ENCODE measurements at regions not wholly inside any gene's neighbourhood (a gene's known extent, or its start where the extent isn't known, plus 50 kb on each side); places are given as distances from the start of the nearest gene placed in this dataset.

DNA sequence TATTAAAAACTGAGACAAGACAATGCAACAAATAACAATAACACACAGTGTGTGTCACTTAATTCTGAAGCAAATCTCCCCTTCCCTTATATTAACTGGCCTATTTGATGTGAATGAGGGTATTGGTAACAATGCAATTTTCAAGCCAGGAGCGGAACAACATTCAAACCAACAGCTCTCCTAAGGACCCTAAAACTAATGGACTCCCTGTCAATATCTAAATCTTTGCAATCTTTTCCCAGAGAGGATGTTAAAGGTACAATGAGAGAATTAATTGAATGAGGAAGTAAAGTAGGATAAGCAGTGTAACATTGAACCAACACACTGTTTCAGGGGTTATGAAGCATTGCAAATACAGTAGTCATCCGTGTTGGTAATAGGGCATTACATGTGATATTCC, 311.7 kb downstream of the HTR1A start:
- Histone ChIP-seq H4K20me1 (ENCODE audit: insufficient read depth, low read length) (no peaks in the 10 kb centered on the region), H3K79me2 (ENCODE audit: insufficient read depth, low read depth, low read length) (no peaks in the 10 kb centered on the region), H2AFZ (ENCODE audit: low read length) (no peak overlapping the region), H3K36me3 (ENCODE audit: insufficient read depth, low read length) (no peaks in the 10 kb centered on the region), H3K4me3 (ENCODE audit: low read depth, low read length, poor library complexity, severe bottlenecking) (no peak overlapping the region), H3K9me3 (ENCODE audit: low read length) (no peaks in the 10 kb centered on the region), H3K4me2 (ENCODE audit: low read length) (no peak overlapping the region), H3K4me1 (ENCODE audit: insufficient read depth, low read length, poor library complexity, severe bottlenecking) (no peaks in the 10 kb centered on the region), H3K27ac (ENCODE audit: low read depth, low read length, poor library complexity, severe bottlenecking) (no peak overlapping the region), H3K9me2 (ENCODE audit: insufficient read depth, low read length) (no peaks in the 10 kb centered on the region)
- POLR2A ChIA-PET = interaction anchor here (0.5 kb wide), 1 partner anchor 280 kb away, joined by 4 read pairs; no protein-coding TSS in a partner anchor
- TF ChIP-seq, protein P1, sequence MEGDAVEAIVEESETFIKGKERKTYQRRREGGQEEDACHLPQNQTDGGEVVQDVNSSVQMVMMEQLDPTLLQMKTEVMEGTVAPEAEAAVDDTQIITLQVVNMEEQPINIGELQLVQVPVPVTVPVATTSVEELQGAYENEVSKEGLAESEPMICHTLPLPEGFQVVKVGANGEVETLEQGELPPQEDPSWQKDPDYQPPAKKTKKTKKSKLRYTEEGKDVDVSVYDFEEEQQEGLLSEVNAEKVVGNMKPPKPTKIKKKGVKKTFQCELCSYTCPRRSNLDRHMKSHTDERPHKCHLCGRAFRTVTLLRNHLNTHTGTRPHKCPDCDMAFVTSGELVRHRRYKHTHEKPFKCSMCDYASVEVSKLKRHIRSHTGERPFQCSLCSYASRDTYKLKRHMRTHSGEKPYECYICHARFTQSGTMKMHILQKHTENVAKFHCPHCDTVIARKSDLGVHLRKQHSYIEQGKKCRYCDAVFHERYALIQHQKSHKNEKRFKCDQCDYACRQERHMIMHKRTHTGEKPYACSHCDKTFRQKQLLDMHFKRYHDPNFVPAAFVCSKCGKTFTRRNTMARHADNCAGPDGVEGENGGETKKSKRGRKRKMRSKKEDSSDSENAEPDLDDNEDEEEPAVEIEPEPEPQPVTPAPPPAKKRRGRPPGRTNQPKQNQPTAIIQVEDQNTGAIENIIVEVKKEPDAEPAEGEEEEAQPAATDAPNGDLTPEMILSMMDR (conservative IDR thresholded peaks at IDR 0.05; ENCODE audit: low read length) = no peak
- TF ChIP-seq EZH2phosphoT487 (IDR thresholded peaks at IDR 0.05; ENCODE audit: borderline replicate concordance, low read depth, low read length) = no peak
- BruUV-seq (replicated peaks) = no TSS peak
- no peak for DNase-seq (ENCODE audit: low spot score)
- CTCF ChIA-PET (ENCODE audit: unreplicated experiment) = no interaction called here
- intact Hi-C loops (cut with micrococcal nuclease; ENCODE audit: unreplicated experiment) = no loop called here

DNA sequence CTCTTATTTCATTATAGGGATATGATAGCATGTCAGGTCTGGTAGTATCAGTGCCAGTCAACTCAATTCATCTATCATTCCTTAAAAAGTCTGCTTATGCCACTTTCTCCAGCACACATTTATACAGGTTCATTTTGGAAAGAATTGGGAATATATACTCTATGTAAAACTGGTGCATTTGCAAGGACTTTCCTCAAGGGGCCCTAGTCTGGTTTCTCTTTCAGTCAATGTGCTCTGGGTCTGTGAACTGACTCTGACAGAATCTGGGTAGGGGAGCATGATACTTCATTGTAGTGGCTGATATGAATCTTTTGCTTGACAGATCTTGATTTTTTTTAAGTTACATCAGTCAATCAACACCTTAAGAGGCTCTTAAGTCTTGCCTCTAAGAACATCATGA, 313.9 kb downstream of the HTR1A start:
- POLR2A ChIA-PET = no interaction called here
- intact Hi-C loops (cut with micrococcal nuclease; ENCODE audit: unreplicated experiment) = no loop called here

DNA sequence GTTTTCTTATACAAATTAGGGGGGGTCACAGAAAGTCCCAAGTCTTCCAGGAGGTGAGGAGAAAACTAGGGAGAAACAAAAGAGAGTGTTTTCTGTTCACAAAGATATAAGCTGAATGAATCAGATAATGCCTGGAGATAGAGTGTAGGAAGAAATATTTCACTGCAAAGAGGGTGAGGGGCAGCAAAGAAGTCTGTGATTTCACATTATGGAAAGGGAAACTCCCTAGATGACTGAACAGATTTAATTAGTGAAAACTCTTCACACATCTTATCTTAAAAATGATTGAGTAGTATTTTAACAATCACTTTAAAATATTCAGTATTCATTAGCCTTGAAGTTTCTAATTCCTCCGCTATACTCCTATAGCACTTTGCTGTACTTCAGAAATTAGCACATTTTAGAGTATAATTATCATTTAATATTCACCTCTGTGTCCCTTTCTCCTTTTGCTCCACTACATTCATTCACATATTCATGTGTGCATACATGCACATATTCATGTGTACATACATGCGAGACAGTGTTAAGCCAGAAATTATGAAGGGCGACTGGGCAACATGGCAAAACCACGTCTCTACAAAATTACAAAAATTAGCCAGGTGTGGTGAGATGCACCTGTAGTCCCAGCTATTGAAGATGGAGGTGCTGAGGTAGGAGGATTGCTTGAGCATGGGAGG, 332.2 kb downstream of the HTR1A start:
- no TSS peak for BruUV-seq (replicated peaks)
- Histone ChIP-seq H3K9me2 (ENCODE audit: insufficient read depth, low read length) (no peaks in the 10 kb centered on the region), H3K9me3 (ENCODE audit: low read length) (no peaks in the 10 kb centered on the region), H3K4me1 (ENCODE audit: insufficient read depth, low read length, poor library complexity, severe bottlenecking) (no peaks in the 10 kb centered on the region), H3K4me2 (ENCODE audit: low read length) (no peak overlapping the region), H3K36me3 (ENCODE audit: insufficient read depth, low read length) (no peaks in the 10 kb centered on the region), H3K4me3 (ENCODE audit: low read depth, low read length, poor library complexity, severe bottlenecking) (no peak overlapping the region), H3K27ac (ENCODE audit: low read depth, low read length, poor library complexity, severe bottlenecking) (no peak overlapping the region), H3K79me2 (ENCODE audit: insufficient read depth, low read depth, low read length) (no peaks in the 10 kb centered on the region), H4K20me1 (ENCODE audit: insufficient read depth, low read length) (no peaks in the 10 kb centered on the region), H2AFZ (ENCODE audit: low read length) (no peak overlapping the region)
- TF ChIP-seq, protein P1 (conservative IDR thresholded peaks at IDR 0.05; ENCODE audit: low read length) = no peak
- TF ChIP-seq EZH2phosphoT487 (IDR thresholded peaks at IDR 0.05; ENCODE audit: borderline replicate concordance, low read depth, low read length) = no peak
- CTCF ChIA-PET (ENCODE audit: unreplicated experiment) = interaction anchor here (1.0 kb wide), 1 partner anchor 20 kb away, joined by 3 read pairs; no protein-coding TSS in a partner anchor
- POLR2A ChIA-PET = no interaction called here
- DNase-seq (ENCODE audit: low spot score) = no peak
- intact Hi-C loops (cut with micrococcal nuclease; ENCODE audit: unreplicated experiment) = no loop called here

More for the DNA sequence above, 313.9 kb downstream of the HTR1A start:
- Histone ChIP-seq H3K79me2 (ENCODE audit: insufficient read depth, low read depth, low read length) (no peaks in the 10 kb centered on the region), H3K9me3 (ENCODE audit: low read length) (no peaks in the 10 kb centered on the region), H3K4me2 (ENCODE audit: low read length) (no peak overlapping the region), H4K20me1 (ENCODE audit: insufficient read depth, low read length) (no peaks in the 10 kb centered on the region), H3K9me2 (ENCODE audit: insufficient read depth, low read length) (no peaks in the 10 kb centered on the region), H3K27ac (ENCODE audit: low read depth, low read length, poor library complexity, severe bottlenecking) (no peak overlapping the region), H3K4me1 (ENCODE audit: insufficient read depth, low read length, poor library complexity, severe bottlenecking) (no peaks in the 10 kb centered on the region), H3K36me3 (ENCODE audit: insufficient read depth, low read length) (no peaks in the 10 kb centered on the region), H3K4me3 (ENCODE audit: low read depth, low read length, poor library complexity, severe bottlenecking) (no peak overlapping the region), H2AFZ (ENCODE audit: low read length) (no peak overlapping the region)
- no TSS peak for BruUV-seq (replicated peaks)
- TF ChIP-seq, protein P1 (conservative IDR thresholded peaks at IDR 0.05; ENCODE audit: low read length) = no peak
- TF ChIP-seq EZH2phosphoT487 (IDR thresholded peaks at IDR 0.05; ENCODE audit: borderline replicate concordance, low read depth, low read length) = no peak
- CTCF ChIA-PET (ENCODE audit: unreplicated experiment) = no interaction called here
- no peak for DNase-seq (ENCODE audit: low spot score)
